HG03354 (cell line): ENCODE measurements at regions not wholly inside any gene's neighbourhood (a gene's known extent, or its start where the extent isn't known, plus 50 kb on each side); places are given as distances from the start of the nearest gene placed in this dataset.
A peak's percentile ranks its signal among the peaks of the same experiment; 100 is the strongest.
"Not testable (repeated sequence)": the region's sequence is repeated elsewhere in the genome, so short reads cannot be mapped to it uniquely, and the experiment has no call there.

ENCODE experiments used
- ATAC-seq: cut with Tn5 transposase; IDR thresholded peaks from one replicate; pipeline ENCODE4 v1.9.1; 2021; ENCODE audit warnings: mild to moderate bottlenecking; ENCODE audit not compliant: unreplicated experiment, poor library complexity, severe bottlenecking

DNA sequence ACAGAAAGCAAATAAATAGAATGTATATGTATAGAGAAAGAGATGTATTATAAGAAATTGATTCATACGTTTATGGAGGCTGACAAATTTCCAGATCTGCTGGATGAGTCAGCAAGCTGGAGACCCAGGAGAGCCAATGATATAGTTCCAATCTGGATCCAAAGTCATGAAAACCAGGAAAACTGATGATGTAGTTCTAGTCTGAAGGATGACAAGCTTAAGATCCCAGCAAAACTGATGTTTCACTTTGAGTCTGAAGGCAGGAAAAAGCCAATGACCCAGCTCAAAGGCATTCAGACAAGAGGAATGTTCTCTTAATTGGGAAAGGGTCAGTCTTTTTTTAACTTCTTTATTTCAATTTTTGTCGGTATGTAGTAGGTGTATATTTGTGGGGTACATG lies 102.6 kb downstream of the LHFPL1 start:
- ATAC-seq, result no peak

- ATAC-seq, result peak; percentile 84
Observed at GRCh38 chrX:112571388-112571787, 108.3 kb downstream of the LHFPL1 start.

DNA sequence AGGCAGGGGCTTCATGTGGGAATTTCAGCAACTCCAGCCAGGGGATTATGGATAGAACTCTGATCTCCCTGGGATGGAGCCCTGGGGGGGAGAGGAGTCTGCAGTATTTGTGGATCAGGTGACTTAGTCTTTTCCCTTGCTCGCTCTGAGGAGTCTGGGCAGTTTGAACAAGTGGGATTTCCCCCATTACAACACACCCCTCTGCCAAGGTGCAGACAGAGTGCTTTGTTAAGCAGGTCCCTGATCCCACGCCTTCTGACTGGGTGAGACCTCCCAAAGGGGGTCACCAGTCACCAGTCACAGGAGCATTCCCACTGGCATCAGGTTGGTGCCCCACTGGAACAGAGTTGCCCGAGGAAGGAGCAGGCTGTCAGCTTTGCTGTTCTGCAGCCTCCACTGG lies 123.9 kb downstream of the LHFPL1 start:
- ATAC-seq, result no peak

GRCh38 chrX:112545051-112545450 lies 134.7 kb downstream of the LHFPL1 start:
- ATAC-seq, result no peak

GRCh38 chrX:112536544-112536943 lies 143.2 kb downstream of the LHFPL1 start:
- no peak for ATAC-seq

- ATAC-seq, result no peak
Observed at GRCh38 chrX:112527903-112528302, 151.8 kb downstream of the LHFPL1 start.

DNA sequence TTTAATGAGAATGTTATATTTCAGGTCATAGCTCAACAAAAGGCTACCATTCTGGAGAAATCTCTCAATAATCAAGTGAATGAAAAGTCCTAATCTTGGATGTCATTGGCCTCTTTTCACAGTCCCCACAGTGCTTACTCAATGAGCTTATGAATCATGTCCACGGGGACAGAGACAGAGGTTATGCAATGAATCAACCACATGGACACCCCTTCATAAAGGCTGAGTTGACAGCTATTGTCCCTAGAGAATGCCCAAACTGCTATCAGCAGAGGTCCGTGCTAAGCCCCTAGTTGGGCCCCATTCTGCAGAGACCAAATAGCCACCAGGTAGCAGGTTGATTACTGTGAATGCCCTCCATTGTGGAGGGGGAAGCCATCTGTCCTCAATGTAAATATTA lies 158.1 kb downstream of the LHFPL1 start:
- no peak for ATAC-seq

- no peak for ATAC-seq
Observed at GRCh38 chrX:112520124-112520523, 159.6 kb downstream of the LHFPL1 start.

GRCh38 chrX:112513154-112513553 lies 166.6 kb downstream of the LHFPL1 start:
- no peak for ATAC-seq

GRCh38 chrX:112512509-112512908 lies 167.2 kb downstream of the LHFPL1 start:
- no peak for ATAC-seq

DNA sequence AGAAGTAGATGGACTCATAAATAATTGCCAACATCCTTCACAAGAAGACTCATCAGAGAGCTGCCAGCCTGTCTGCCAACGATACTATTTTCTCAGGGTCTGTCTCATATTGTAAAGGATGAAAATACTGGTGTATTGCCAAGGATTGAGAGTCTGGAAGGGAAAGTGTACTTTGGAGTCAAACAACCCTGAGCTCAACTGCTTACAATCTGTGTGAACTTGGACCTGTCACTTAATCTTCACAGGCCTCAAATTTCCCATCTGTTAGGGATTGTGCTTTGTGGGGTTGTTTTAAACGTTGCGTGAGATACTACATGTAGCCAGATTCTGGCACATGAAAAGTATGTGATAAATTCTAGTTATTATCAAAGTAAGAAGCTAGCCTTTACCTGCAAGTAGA lies 169.1 kb downstream of the LHFPL1 start:
- no peak for ATAC-seq

DNA sequence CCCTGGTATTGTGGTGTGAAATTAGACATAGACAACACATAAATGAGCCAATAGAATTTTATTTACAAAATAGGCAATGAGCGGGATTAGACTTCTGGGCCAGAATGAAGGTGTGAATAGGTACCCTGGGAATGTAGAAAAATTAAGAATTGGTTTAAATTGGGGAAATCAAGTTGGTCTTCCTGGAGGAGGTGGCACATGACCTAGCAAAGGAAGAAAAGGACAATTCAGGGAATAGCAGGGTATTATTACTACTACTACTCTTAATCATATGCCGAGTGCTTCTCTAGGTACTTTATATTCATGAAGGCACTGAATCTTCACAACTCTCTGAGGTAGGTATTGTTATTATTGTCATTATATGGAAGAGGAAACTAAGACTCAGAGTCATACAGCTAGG lies 202.1 kb downstream of the LHFPL1 start:
- ATAC-seq, result no peak

GRCh38 chrX:112473654-112474053 lies 206.1 kb downstream of the LHFPL1 start:
- no peak for ATAC-seq

DNA sequence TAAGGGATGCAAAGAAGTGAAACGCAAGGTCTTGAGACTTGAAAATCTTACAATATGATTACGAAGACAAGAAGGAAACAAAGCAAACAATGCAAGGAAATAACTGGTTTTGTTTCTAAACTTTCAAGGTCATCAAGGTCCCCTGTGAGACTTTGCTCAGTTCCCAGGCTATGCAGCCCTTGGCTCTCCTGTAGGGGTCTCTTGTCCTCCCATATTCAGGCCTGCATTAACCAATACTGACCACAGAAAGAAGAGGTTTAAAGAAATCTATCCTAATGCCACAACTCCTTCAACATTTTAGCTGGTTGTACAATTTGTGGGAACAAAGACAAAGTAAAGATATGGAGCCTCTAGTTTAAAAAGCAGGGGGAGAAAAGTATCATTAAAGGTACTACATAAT lies 209.2 kb downstream of the LHFPL1 start:
- no peak for ATAC-seq

- ATAC-seq, result not testable (repeated sequence)
Observed at GRCh38 chrX:112461949-112462450, 217.7 kb downstream of the LHFPL1 start.

DNA sequence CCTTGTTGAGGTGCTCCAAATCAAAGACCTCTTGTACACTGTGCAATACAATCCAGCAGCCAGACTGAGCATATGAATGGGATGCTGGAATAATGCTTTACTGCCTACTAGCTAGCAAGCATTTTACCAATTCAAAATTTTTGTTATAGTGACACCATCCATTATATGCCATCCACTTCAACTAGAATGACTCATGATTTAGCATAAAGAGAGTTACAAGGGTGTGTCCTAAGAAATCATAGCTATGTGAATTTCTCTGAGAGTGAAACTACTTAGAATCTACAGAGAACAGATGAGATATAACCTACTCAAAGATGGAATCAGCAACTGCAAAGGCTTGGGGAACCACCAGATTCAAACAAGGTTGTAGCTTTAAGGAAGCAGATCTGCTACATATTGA lies 221.9 kb downstream of the LHFPL1 start:
- ATAC-seq, result no peak

DNA sequence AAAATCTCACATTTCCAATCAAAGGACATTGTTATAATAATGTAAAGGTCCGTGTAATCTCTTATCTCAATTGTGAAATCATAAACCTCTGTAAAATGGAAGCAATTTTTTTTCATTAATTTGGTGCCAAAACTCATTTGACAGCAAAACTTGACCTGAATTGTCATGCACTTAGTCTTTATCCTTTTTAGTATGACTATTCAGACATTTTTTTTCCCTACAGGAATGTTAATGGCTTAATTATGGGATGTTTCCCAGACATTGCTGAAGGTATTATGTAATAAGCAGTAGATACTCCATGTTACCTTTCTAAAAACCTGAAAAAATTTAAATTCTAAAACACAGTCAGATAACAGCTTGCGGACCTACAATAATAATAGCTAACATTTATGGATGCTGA lies 228.9 kb downstream of the LHFPL1 start:
- ATAC-seq, result no peak

- no peak for ATAC-seq
Observed at GRCh38 chrX:112440277-112440676, 239.5 kb downstream of the LHFPL1 start.

DNA sequence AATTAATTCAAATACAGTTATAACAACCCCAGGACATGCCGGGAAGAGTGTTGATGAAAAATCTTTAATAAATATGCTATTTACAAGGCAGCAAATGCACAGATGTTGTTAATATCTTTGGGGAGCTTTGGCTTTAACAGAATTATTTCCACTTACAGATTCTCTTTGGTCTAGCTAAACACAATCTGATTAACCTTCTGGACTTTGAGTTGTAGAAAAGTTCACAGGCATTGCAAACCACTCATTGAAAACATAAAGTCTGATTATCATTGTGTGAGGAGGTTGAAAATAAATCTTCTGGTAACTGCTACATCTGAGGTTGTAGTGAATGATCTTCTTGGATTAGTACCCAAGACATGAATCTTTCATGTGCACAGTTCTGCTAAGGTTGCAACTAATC lies 255.6 kb downstream of the LHFPL1 start:
- ATAC-seq, result no peak

DNA sequence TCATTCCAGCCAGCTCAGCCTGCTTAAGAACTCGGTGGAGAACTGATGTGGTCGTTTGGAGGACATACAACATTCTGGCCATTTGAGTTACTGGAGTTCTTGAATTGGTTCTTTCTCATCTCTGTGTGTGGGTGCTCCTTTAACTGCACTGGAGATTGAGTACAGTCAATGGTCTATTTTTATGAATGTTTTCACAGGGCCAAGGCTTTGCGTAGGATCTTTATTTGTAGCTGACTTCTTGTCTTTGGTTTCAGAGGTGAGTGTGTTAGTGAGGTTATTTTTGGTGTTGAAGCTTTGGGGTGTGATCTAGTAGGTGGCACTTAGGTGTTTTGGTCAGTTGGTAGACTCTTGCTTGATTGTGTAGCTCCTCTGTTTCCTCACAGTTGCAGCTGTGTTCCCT lies 288.4 kb downstream of the LHFPL1 start:
- ATAC-seq, result no peak

- ATAC-seq, result not testable (repeated sequence)
Observed at GRCh38 chrX:112381649-112382298, 298.0 kb downstream of the LHFPL1 start.
